NCI-H748 treated with DMSO at 0.1 percent for 48 hours (cell line): ENCODE measurements at regions not wholly inside any gene's neighbourhood (a gene's known extent, or its start where the extent isn't known, plus 50 kb on each side); places are given as distances from the start of the nearest gene placed in this dataset.

ENCODE experiments used
- DNase-seq: peaks from one replicate; lab custom pipeline; 2025; lab: John Stamatoyannopoulos, UW

- no peak for DNase-seq
Observed at GRCh38 chr6:4615891-4616290, 160.3 kb upstream of the CDYL start.

GRCh38 chr6:4615231-4615630, 161.0 kb upstream of the CDYL start:
- no peak for DNase-seq

- no peak for DNase-seq
Observed at GRCh38 chr6:4614637-4615036, 161.6 kb upstream of the CDYL start.

- DNase-seq, result no peak
Observed at GRCh38 chr6:4613795-4614194, 162.4 kb upstream of the CDYL start.

GRCh38 chr6:4613381-4613780, 162.8 kb upstream of the CDYL start:
- no peak for DNase-seq

- no peak for DNase-seq
Observed at GRCh38 chr6:4612636-4613171, 163.5 kb upstream of the CDYL start.

GRCh38 chr6:4611429-4612129, 164.6 kb upstream of the CDYL start:
- DNase-seq, result no peak

GRCh38 chr6:4610256-4610655, 165.9 kb upstream of the CDYL start:
- DNase-seq, result no peak

GRCh38 chr6:4608361-4609115, 167.7 kb upstream of the CDYL start:
- no peak for DNase-seq

- no peak for DNase-seq
Observed at GRCh38 chr6:4607793-4608192, 168.4 kb upstream of the CDYL start.

GRCh38 chr6:4606821-4607704, 169.1 kb upstream of the CDYL start:
- peak; percentile 20 for DNase-seq

- DNase-seq, result no peak
Observed at GRCh38 chr6:4606016-4606415, 170.2 kb upstream of the CDYL start.

- no peak for DNase-seq
Observed at GRCh38 chr6:4603856-4604369, 172.3 kb upstream of the CDYL start.

- no peak for DNase-seq
Observed at GRCh38 chr6:4603291-4603690, 172.9 kb upstream of the CDYL start.

GRCh38 chr6:4599924-4600323, 176.3 kb upstream of the CDYL start:
- no peak for DNase-seq

- no peak for DNase-seq
Observed at GRCh38 chr6:4598384-4598995, 177.7 kb upstream of the CDYL start.

GRCh38 chr6:4593951-4594350, 182.3 kb upstream of the CDYL start:
- no peak for DNase-seq

- DNase-seq, result no peak
Observed at GRCh38 chr6:4592026-4592425, 184.2 kb upstream of the CDYL start.

- no peak for DNase-seq
Observed at GRCh38 chr6:4591218-4591617, 185.0 kb upstream of the CDYL start.

GRCh38 chr6:4589295-4589694, 186.9 kb upstream of the CDYL start:
- no peak for DNase-seq

GRCh38 chr6:4588581-4588980, 187.6 kb upstream of the CDYL start:
- DNase-seq, result no peak

GRCh38 chr6:4588163-4588562, 188.0 kb upstream of the CDYL start:
- DNase-seq, result no peak
